K562 (cell line): ENCODE measurements at regions not wholly inside any gene's neighbourhood (a gene's known extent, or its start where the extent isn't known, plus 50 kb on each side); places are given as distances from the start of the nearest gene placed in this dataset.

Source experiments
- ARID2 ChIP-seq: fragments of 450-650 bp; IDR thresholded peaks from 2 replicates; pipeline ENCODE4 v1.6.1; 2017; ENCODE audit warnings: antibody characterized with exemption, mild to moderate bottlenecking
- CEBPB ChIP-seq: fragments of 450-650 bp; IDR thresholded peaks from 2 replicates; pipeline ENCODE4 v1.6.1; 2016; ENCODE audit warnings: missing genetic modification characterization, missing compliant biosample characterization
- EP400 ChIP-seq: fragments of 450-650 bp; IDR thresholded peaks from 2 replicates; pipeline ENCODE4 v1.6.1; 2017; ENCODE audit warnings: antibody characterized with exemption, mild to moderate bottlenecking, moderate library complexity
- GABPB1 ChIP-seq: sonication (generic); formaldehyde crosslinking; IDR thresholded peaks from 2 replicates; pipeline ENCODE4 v1.8.0; 2022; ENCODE audit warnings: mild to moderate bottlenecking, missing genetic modification reagents
- MYBL2 ChIP-seq, 2 experiments: fragments of 450-650 bp in 1 of 2; sonication (generic) in 1 of 2; formaldehyde crosslinking in 1 of 2; IDR thresholded peaks; 2 replicates each; pipeline versions ENCODE4 v1.6.1 to v1.8.1; 2017 to 2022; ENCODE audit warnings: borderline replicate concordance in 1 of 2, inconsistent platforms in 1 of 2, low read depth in 1 of 2, mild to moderate bottlenecking in 1 of 2, missing genetic modification reagents in 1 of 2, moderate library complexity in 1 of 2
- POLR2A ChIP-seq: fragments of 450-650 bp; conservative IDR thresholded peaks from 2 replicates; pipeline ENCODE4 v1.6.1; 2016
- TARDBP ChIP-seq: fragments of 450-650 bp; IDR thresholded peaks from 2 replicates; pipeline ENCODE4 v1.6.1; 2016
- ZNF592 ChIP-seq: fragments of 450-650 bp; IDR thresholded peaks from 2 replicates; pipeline ENCODE4 v1.6.1; 2017; ENCODE audit warnings: antibody characterized with exemption, mild to moderate bottlenecking
- TF ChIP-seq, protein P1 (sequence below), 3 experiments: IDR thresholded peaks in 2 of 3; conservative IDR thresholded peaks in 1 of 3; 2 replicates each; pipeline ENCODE4 v1.5.1; 2011 to 2012; ENCODE audit warnings: low read length in 3 of 3, mild to moderate bottlenecking in 3 of 3, control low read depth in 2 of 3, improper control_type of control experiment in 1 of 3, inconsistent platforms in 1 of 3, low read depth in 1 of 3, mixed read lengths in 1 of 3, moderate library complexity in 1 of 3; ENCODE audit not compliant: insufficient read depth in 2 of 3

DNA sequence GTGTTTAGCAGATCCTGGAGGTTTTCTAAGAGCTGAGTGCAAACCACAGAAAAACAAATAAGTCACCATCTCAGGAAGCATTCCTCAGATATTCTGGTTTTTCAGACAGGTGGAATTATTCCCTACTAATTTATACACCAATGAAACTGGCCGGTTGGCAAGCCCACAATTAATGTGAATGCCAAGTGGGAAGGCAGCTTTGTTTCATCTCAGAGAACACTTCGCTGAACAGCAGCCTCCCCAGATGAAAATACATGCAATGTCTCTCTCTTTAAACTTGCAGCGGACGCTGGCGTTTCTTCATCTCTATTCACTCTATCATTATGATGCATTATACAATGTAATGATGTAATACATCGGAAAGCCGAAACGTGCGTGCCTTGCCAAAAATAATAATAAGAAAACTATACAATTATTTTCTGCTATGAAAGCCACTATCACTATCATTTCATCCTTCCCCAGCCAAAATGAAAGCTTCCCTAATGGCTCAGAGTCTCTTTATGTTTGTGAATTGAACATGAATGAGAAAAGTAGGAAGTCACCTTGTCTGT, 649.4 kb downstream of the BCL11A start:
- TF ChIP-seq POLR2A (no peak), GABPB1 (CRISPR knock-in tag) (no peak), MYBL2 (IDR thresholded peaks at IDR 0.05; ENCODE audit: low read depth) (no peak), MYBL2 (CRISPR knock-in tag; IDR thresholded peaks at IDR 0.05; ENCODE audit: borderline replicate concordance) (no peak), EP400 (no peak), ARID2 (no peak), ZNF592 (no peak), CEBPB (tag) (no peak), TARDBP (no peak)
- TF ChIP-seq, protein P1, sequence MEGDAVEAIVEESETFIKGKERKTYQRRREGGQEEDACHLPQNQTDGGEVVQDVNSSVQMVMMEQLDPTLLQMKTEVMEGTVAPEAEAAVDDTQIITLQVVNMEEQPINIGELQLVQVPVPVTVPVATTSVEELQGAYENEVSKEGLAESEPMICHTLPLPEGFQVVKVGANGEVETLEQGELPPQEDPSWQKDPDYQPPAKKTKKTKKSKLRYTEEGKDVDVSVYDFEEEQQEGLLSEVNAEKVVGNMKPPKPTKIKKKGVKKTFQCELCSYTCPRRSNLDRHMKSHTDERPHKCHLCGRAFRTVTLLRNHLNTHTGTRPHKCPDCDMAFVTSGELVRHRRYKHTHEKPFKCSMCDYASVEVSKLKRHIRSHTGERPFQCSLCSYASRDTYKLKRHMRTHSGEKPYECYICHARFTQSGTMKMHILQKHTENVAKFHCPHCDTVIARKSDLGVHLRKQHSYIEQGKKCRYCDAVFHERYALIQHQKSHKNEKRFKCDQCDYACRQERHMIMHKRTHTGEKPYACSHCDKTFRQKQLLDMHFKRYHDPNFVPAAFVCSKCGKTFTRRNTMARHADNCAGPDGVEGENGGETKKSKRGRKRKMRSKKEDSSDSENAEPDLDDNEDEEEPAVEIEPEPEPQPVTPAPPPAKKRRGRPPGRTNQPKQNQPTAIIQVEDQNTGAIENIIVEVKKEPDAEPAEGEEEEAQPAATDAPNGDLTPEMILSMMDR (IDR thresholded peaks at IDR 0.05 in 2 of 3, conservative IDR thresholded peaks at IDR 0.05 in 1 of 3; ENCODE audit: insufficient read depth in 2 of 3, low read depth in 1 of 3, low read length in 3 of 3) = no peak
